GM19324 (cell line): ENCODE measurements at regions not wholly inside any gene's neighbourhood (a gene's known extent, or its start where the extent isn't known, plus 50 kb on each side); places are given as distances from the start of the nearest gene placed in this dataset.
"Not testable (repeated sequence)": the region's sequence is repeated elsewhere in the genome, so short reads cannot be mapped to it uniquely, and the experiment has no call there.

Experiments used
- ATAC-seq: cut with Tn5 transposase; IDR thresholded peaks from one replicate; pipeline ENCODE4 v1.9.1; 2021; ENCODE audit warnings: mild to moderate bottlenecking, moderate library complexity; ENCODE audit not compliant: unreplicated experiment, low FRiP score

GRCh38 chr15:95153201-95153600 lies 921.8 kb downstream of the MCTP2 start:
- ATAC-seq, result not testable (repeated sequence)

- ATAC-seq, result no peak
Measured at GRCh38 chr15:95160316-95160715, 929.0 kb downstream of the MCTP2 start.

- ATAC-seq, result no peak
Measured at GRCh38 chr15:95162069-95162468, 930.7 kb downstream of the MCTP2 start.

- ATAC-seq, result no peak
Measured at GRCh38 chr15:95162531-95162930, 931.2 kb downstream of the MCTP2 start.

- ATAC-seq, result no peak
Measured at GRCh38 chr15:95162967-95163531, 931.7 kb downstream of the MCTP2 start.

GRCh38 chr15:95168152-95168551 lies 936.8 kb downstream of the MCTP2 start:
- no peak for ATAC-seq

- no peak for ATAC-seq
Measured at GRCh38 chr15:95168951-95169431, 937.6 kb downstream of the MCTP2 start.

GRCh38 chr15:95169541-95170459 lies 938.4 kb downstream of the MCTP2 start:
- no peak for ATAC-seq

GRCh38 chr15:95170561-95171380 lies 939.4 kb downstream of the MCTP2 start:
- ATAC-seq, result no peak

- no peak for ATAC-seq
Measured at GRCh38 chr15:95171564-95171963, 940.2 kb downstream of the MCTP2 start.

- ATAC-seq, result no peak
Measured at GRCh38 chr15:95174301-95175259, 943.2 kb downstream of the MCTP2 start.

- ATAC-seq, result no peak
Measured at GRCh38 chr15:95175914-95176658, 944.7 kb downstream of the MCTP2 start.

- ATAC-seq, result no peak
Measured at GRCh38 chr15:95176794-95177577, 945.6 kb downstream of the MCTP2 start.

- ATAC-seq, result no peak
Measured at GRCh38 chr15:95180530-95180929, 949.2 kb downstream of the MCTP2 start.

- ATAC-seq, result no peak
Measured at GRCh38 chr15:95182091-95182490, 950.7 kb downstream of the MCTP2 start.

- ATAC-seq, result no peak
Measured at GRCh38 chr15:95192923-95193322, 961.6 kb downstream of the MCTP2 start.

- ATAC-seq, result no peak
Measured at GRCh38 chr15:95194746-95195145, 963.4 kb downstream of the MCTP2 start.

- no peak for ATAC-seq
Measured at GRCh38 chr15:95196176-95196915, 965.0 kb downstream of the MCTP2 start.
